GM11168 (cell line): ENCODE measurements at regions not wholly inside any gene's neighbourhood (a gene's known extent, or its start where the extent isn't known, plus 50 kb on each side); places are given as distances from the start of the nearest gene placed in this dataset.
"Not testable (repeated sequence)": the region's sequence is repeated elsewhere in the genome, so short reads cannot be mapped to it uniquely, and the experiment has no call there.

Source experiments
- in situ Hi-C: fragments of 300-500 bp; cut with MboI; formaldehyde crosslinking; loops from one replicate; pipeline ENCODE4 v1.12.0; 2022; ENCODE audit warnings: low sequenced_read_pairs; ENCODE audit not compliant: unreplicated experiment

GRCh38 chrX:139077281-139078250 lies 366.0 kb upstream of the FGF13 start:
- in situ Hi-C loops = no loop called here

GRCh38 chrX:139063364-139063763 lies 351.8 kb upstream of the FGF13 start:
- in situ Hi-C loops = no loop called here

GRCh38 chrX:139058831-139059495 lies 347.4 kb upstream of the FGF13 start:
- in situ Hi-C loops = no loop called here

- in situ Hi-C loops = no loop called here
These were observed 340.9 kb upstream of the FGF13 start for GRCh38 chrX:139052461-139052860.

GRCh38 chrX:139049465-139049864 lies 337.9 kb upstream of the FGF13 start:
- in situ Hi-C loops = no loop called here

- in situ Hi-C loops = no loop called here
These were observed 333.2 kb upstream of the FGF13 start for GRCh38 chrX:139044680-139045079.

GRCh38 chrX:139039041-139039440 lies 327.5 kb upstream of the FGF13 start:
- in situ Hi-C loops = no loop called here

GRCh38 chrX:139026811-139027210 lies 315.3 kb upstream of the FGF13 start:
- in situ Hi-C loops = no loop called here

GRCh38 chrX:139026406-139026805 lies 314.9 kb upstream of the FGF13 start:
- in situ Hi-C loops = no loop called here

GRCh38 chrX:139025816-139026215 lies 314.3 kb upstream of the FGF13 start:
- in situ Hi-C loops = no loop called here

- in situ Hi-C loops = no loop called here
These were observed 312.0 kb upstream of the FGF13 start for GRCh38 chrX:139023531-139023930.

- in situ Hi-C loops = no loop called here
These were observed 309.3 kb upstream of the FGF13 start for GRCh38 chrX:139020801-139021200.

GRCh38 chrX:139018436-139018835 lies 306.9 kb upstream of the FGF13 start:
- in situ Hi-C loops = no loop called here

- in situ Hi-C loops = no loop called here
These were observed 304.1 kb upstream of the FGF13 start for GRCh38 chrX:139015627-139016026.

GRCh38 chrX:139008185-139008584 lies 296.7 kb upstream of the FGF13 start:
- in situ Hi-C loops = no loop called here

- in situ Hi-C loops = not testable (repeated sequence)
These were observed 292.5 kb upstream of the FGF13 start for GRCh38 chrX:139003856-139004527.

GRCh38 chrX:139002319-139002718 lies 290.8 kb upstream of the FGF13 start:
- in situ Hi-C loops = no loop called here

- in situ Hi-C loops = no loop called here
These were observed 284.8 kb upstream of the FGF13 start for GRCh38 chrX:138996268-138996667.

- in situ Hi-C loops = no loop called here
These were observed 283.9 kb upstream of the FGF13 start for GRCh38 chrX:138995458-138995857.

GRCh38 chrX:138990425-138990824 lies 278.9 kb upstream of the FGF13 start:
- in situ Hi-C loops = not testable (repeated sequence)

- in situ Hi-C loops = no loop called here
These were observed 275.3 kb upstream of the FGF13 start for GRCh38 chrX:138986866-138987265.
